ENCODE measurements at regions not wholly inside any gene's neighbourhood (a gene's known extent, or its start where the extent isn't known, plus 50 kb on each side); places are given as distances from the start of the nearest gene placed in this dataset.

GRCh38 chr16:86649875-86650274 is 71.5 kb downstream of the FOXL1 start:
- no peaks in the 10 kb centered on the region for H3K4me1 Mint-ChIP-seq
- TF ChIP-seq FOXP4 (CRISPR knock-in tag; IDR thresholded peaks at IDR 0.05) = no peak
- no peak overlapping the region for H3K27ac Mint-ChIP-seq
- H3K4me3 Mint-ChIP-seq = no peak overlapping the region
- POLR2A ChIA-PET = no interaction called here
- ATAC-seq (no peak), DNase-seq (ENCODE audit: low spot score) (no peak)
- peaks cover 26% of the 10 kb centered on the region for H3K9me3 Mint-ChIP-seq
- H3K36me3 Mint-ChIP-seq = peaks cover 9% of the 10 kb centered on the region
- CTCF ChIA-PET = no interaction called here
- H3K27me3 Mint-ChIP-seq (ENCODE audit: low read depth) = peaks cover 5% of the 10 kb centered on the region; the same call in 1 of the 2 replicates

- POLR2A ChIA-PET = no interaction called here
Measured at GRCh38 chr16:86651013-86651627, 72.8 kb downstream of the FOXL1 start.

GRCh38 chr16:86651823-86652222 is 73.5 kb downstream of the FOXL1 start:
- no peaks in the 10 kb centered on the region for H3K4me1 Mint-ChIP-seq
- peaks cover 5% of the 10 kb centered on the region; the same call in 1 of the 2 replicates for H3K27me3 Mint-ChIP-seq (ENCODE audit: low read depth)
- no peak overlapping the region for H3K4me3 Mint-ChIP-seq
- no peak for DNase-seq (ENCODE audit: low spot score)
- peaks cover 26% of the 10 kb centered on the region for H3K9me3 Mint-ChIP-seq
- ChIA-PET CTCF (no interaction called here), POLR2A (no interaction called here)
- H3K27ac Mint-ChIP-seq = no peak overlapping the region
- peaks cover 9% of the 10 kb centered on the region for H3K36me3 Mint-ChIP-seq
- ATAC-seq = no peak
- TF ChIP-seq IRF2 (CRISPR knock-in tag; IDR thresholded peaks at IDR 0.05; ENCODE audit: borderline replicate concordance, low read depth) (no peak), ZNF121 (CRISPR knock-in tag; IDR thresholded peaks at IDR 0.05) (no peak), AR (CRISPR knock-in tag; IDR thresholded peaks at IDR 0.05) (no peak), ZNF671 (CRISPR knock-in tag; IDR thresholded peaks at IDR 0.05) (no peak), RELA (CRISPR knock-in tag; IDR thresholded peaks at IDR 0.05; ENCODE audit: borderline replicate concordance) (no peak)

More at GRCh38 chr16:86651013-86651627, 72.8 kb downstream of the FOXL1 start:
- no peaks in the 10 kb centered on the region for H3K4me1 Mint-ChIP-seq
- DNase-seq (ENCODE audit: low spot score) (no peak), ATAC-seq (no peak)
- H3K27me3 Mint-ChIP-seq (ENCODE audit: low read depth) = peaks cover 5% of the 10 kb centered on the region; the same call in 1 of the 2 replicates
- CTCF ChIA-PET = no interaction called here
- peaks cover 26% of the 10 kb centered on the region for H3K9me3 Mint-ChIP-seq
- H3K27ac Mint-ChIP-seq = no peak overlapping the region
- no peak overlapping the region for H3K4me3 Mint-ChIP-seq
- TF ChIP-seq SOX15 (CRISPR knock-in tag; IDR thresholded peaks at IDR 0.05) (no peak), ZNF396 (CRISPR knock-in tag; IDR thresholded peaks at IDR 0.05; ENCODE audit: borderline replicate concordance) (no peak), CREM (CRISPR knock-in tag; IDR thresholded peaks at IDR 0.05) (no peak), JUN (CRISPR knock-in tag; IDR thresholded peaks at IDR 0.05) (no peak), ZSCAN18 (CRISPR knock-in tag; IDR thresholded peaks at IDR 0.05) (no peak), TEAD1 (CRISPR knock-in tag; IDR thresholded peaks at IDR 0.05) (no peak), E2F4 (CRISPR knock-in tag; IDR thresholded peaks at IDR 0.05; ENCODE audit: borderline replicate concordance, low read depth) (no peak), ZNF425 (CRISPR knock-in tag; conservative IDR thresholded peaks at IDR 0.05) (no peak), FOXJ3 (CRISPR knock-in tag; IDR thresholded peaks at IDR 0.05; ENCODE audit: borderline replicate concordance) (no peak), ZMAT4 (CRISPR knock-in tag; IDR thresholded peaks at IDR 0.05) (no peak)
- peaks cover 9% of the 10 kb centered on the region for H3K36me3 Mint-ChIP-seq
